Suprapubic skin (tissue), 3 donors: ENCODE measurements at regions not wholly inside any gene's neighbourhood (a gene's known extent, or its start where the extent isn't known, plus 50 kb on each side); places are given as distances from the start of the nearest gene placed in this dataset.

Source experiments
- EP300 ChIP-seq: sonication (generic); formaldehyde crosslinking; IDR thresholded peaks from one replicate; pipeline ENCODE4 v1.6.1; 2017; ENCODE audit warnings: antibody characterized with exemption
- TF ChIP-seq, protein P1 (sequence below), 2 donors: fragments of 200-600 bp in 1 of 2; fragments of 450-650 bp in 1 of 2; sonication (generic) in 1 of 2; IDR thresholded peaks; one replicate each; pipeline ENCODE4 v1.5.1; 2016 to 2019; ENCODE audit warnings: antibody characterized with exemption in 2 of 2, mild to moderate bottlenecking in 1 of 2, moderate library complexity in 1 of 2

DNA sequence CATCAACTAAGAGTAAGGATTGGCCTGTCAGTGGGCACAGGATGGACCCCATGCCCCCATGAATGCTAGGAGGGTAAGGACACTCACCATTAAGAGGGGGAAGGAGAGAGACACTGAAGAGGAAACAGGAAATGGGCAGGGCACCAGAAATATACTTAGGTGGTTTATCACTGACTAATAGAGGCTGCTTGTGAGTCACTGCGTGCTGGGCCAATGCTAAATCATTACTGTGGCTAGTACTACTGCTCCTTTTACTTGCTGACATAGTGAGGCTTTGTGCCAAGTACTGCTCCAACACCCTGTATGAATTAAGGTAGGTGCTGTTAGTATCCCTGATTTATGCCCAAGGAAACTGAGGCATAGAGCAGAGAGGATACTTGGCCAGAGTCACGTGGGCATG lies 130.4 kb upstream of the FRMPD4 start:
- TF ChIP-seq, protein P1, sequence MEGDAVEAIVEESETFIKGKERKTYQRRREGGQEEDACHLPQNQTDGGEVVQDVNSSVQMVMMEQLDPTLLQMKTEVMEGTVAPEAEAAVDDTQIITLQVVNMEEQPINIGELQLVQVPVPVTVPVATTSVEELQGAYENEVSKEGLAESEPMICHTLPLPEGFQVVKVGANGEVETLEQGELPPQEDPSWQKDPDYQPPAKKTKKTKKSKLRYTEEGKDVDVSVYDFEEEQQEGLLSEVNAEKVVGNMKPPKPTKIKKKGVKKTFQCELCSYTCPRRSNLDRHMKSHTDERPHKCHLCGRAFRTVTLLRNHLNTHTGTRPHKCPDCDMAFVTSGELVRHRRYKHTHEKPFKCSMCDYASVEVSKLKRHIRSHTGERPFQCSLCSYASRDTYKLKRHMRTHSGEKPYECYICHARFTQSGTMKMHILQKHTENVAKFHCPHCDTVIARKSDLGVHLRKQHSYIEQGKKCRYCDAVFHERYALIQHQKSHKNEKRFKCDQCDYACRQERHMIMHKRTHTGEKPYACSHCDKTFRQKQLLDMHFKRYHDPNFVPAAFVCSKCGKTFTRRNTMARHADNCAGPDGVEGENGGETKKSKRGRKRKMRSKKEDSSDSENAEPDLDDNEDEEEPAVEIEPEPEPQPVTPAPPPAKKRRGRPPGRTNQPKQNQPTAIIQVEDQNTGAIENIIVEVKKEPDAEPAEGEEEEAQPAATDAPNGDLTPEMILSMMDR (IDR thresholded peaks at IDR 0.05) = no peak
- TF ChIP-seq EP300 = no peak
